ENCODE measurements at regions not wholly inside any gene's neighbourhood (a gene's known extent, or its start where the extent isn't known, plus 50 kb on each side); places are given as distances from the start of the nearest gene placed in this dataset.
A peak's percentile ranks its signal among the peaks of the same experiment; 100 is the strongest.

- TF ChIP-seq CTCF (IDR thresholded peaks at IDR 0.05) (peak; percentile 78), ZFX (IDR thresholded peaks at IDR 0.05; ENCODE audit: borderline replicate concordance) (no peak)
Measured at GRCh38 chr3:30112902-30113484, 493.4 kb upstream of the TGFBR2 start.

All from 22Rv1 (cell line).